ENCODE measurements at regions not wholly inside any gene's neighbourhood (a gene's known extent, or its start where the extent isn't known, plus 50 kb on each side); places are given as distances from the start of the nearest gene placed in this dataset.

DNA sequence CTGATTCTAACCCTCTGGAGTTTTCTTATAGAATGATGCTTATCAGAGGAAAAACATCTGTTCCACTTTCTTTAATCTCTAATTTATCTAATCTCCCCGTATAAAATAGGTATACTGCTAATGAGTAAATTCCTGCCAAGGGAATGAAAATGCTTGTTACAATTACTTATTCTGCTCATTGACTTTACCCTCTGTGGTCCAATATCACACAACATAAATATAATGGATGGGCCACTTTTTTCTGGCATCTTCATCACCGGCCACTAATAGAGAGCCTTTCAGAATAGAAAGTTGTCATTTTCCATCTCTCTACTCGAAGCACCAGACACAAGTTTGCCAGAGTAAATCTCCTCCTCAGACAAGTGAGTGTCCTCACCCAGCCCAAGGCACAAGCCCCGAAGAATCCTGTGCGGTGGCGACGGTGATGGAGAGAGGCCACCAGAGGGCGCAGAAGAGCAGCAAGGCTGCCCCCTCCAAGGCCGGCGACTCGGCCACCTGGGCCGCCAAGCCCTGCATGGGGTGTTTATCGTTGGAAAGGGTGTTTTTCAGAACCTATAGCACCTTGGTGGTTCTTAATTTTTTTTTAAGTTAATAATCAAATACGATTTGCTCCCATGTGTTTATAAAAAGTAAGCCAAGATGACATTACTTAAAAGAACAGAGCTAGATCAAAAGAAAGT, 212.9 kb upstream of the ARID1B start:
- Histone ChIP-seq H3K27me3 (no peaks in the 10 kb centered on the region), H3K27ac (peak overlapping the region in 1 of 5 donors; percentile 16), H3K9me3 (peaks cover 0 to 9% (median 2%) of the 10 kb centered on the region in 4 donors), H3K36me3 (no peaks in the 10 kb centered on the region), H3K4me1 (peaks cover 0 to 13% (median 6%) of the 10 kb centered on the region in 4 donors), H3K4me3 (no peak overlapping the region)
- peak; percentile 87 to 92 for DNase-seq
- 2 to 8% (median 4%) methylated on average over 10 to 14 of the region's 14 CpGs for WGBS, 5 donors
- TF ChIP-seq POLR2AphosphoS5 (IDR thresholded peaks at IDR 0.05) (peak in 2 of 3 donors; percentile 17 to 58), EP300 (IDR thresholded peaks at IDR 0.05) (no peak)
- TF ChIP-seq, protein P1, sequence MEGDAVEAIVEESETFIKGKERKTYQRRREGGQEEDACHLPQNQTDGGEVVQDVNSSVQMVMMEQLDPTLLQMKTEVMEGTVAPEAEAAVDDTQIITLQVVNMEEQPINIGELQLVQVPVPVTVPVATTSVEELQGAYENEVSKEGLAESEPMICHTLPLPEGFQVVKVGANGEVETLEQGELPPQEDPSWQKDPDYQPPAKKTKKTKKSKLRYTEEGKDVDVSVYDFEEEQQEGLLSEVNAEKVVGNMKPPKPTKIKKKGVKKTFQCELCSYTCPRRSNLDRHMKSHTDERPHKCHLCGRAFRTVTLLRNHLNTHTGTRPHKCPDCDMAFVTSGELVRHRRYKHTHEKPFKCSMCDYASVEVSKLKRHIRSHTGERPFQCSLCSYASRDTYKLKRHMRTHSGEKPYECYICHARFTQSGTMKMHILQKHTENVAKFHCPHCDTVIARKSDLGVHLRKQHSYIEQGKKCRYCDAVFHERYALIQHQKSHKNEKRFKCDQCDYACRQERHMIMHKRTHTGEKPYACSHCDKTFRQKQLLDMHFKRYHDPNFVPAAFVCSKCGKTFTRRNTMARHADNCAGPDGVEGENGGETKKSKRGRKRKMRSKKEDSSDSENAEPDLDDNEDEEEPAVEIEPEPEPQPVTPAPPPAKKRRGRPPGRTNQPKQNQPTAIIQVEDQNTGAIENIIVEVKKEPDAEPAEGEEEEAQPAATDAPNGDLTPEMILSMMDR (IDR thresholded peaks at IDR 0.05), result peak in 5 of 7 experiments; percentile 86 to 93 (median 91)
- intact Hi-C loops (cut with DNase I; ENCODE audit: low total_unique reads), result loop anchor here (10.0 kb wide), 2 partner anchors 131 to 201 kb away; no protein-coding TSS in a partner anchor

GRCh38 chr6:156563714-156564113, 213.5 kb upstream of the ARID1B start:
- intact Hi-C loops (cut with DNase I; ENCODE audit: low total_unique reads), result loop anchor here (10.0 kb wide), 2 partner anchors 131 to 201 kb away; no protein-coding TSS in a partner anchor
- Histone ChIP-seq H3K4me3 (no peak overlapping the region), H3K36me3 (no peaks in the 10 kb centered on the region), H3K9me3 (peaks cover 0 to 9% (median 2%) of the 10 kb centered on the region in 4 donors), H3K27ac (peak overlapping the region in 1 of 5 donors; percentile 16), H3K27me3 (no peaks in the 10 kb centered on the region), H3K4me1 (peaks cover 0 to 13% (median 6%) of the 10 kb centered on the region in 4 donors)
- peak in 1 of 2 donors; percentile 65 for DNase-seq
- WGBS, 5 donors, result 28 to 32% (median 30%) methylated on average over 9 of the region's 9 CpGs
- TF ChIP-seq POLR2A (IDR thresholded peaks at IDR 0.05) (no peak), POLR2AphosphoS5 (IDR thresholded peaks at IDR 0.05) (peak in 1 of 3 donors; percentile 9), EP300 (IDR thresholded peaks at IDR 0.05) (no peak)
- TF ChIP-seq, protein P1 (IDR thresholded peaks at IDR 0.05), result no peak

GRCh38 chr6:156562636-156563035, 214.5 kb upstream of the ARID1B start:
- DNase-seq, result no peak
- TF ChIP-seq EP300 (IDR thresholded peaks at IDR 0.05) (no peak), POLR2A (IDR thresholded peaks at IDR 0.05) (no peak), POLR2AphosphoS5 (IDR thresholded peaks at IDR 0.05) (no peak)
- TF ChIP-seq, protein P1 (IDR thresholded peaks at IDR 0.05), result no peak
- no peaks in the 10 kb centered on the region for H3K27me3 ChIP-seq
- H3K4me1 ChIP-seq, result peaks cover 0 to 16% (median 7%) of the 10 kb centered on the region in 4 donors
- peaks cover 0 to 9% (median 2%) of the 10 kb centered on the region in 4 donors for H3K9me3 ChIP-seq
- no peaks in the 10 kb centered on the region for H3K36me3 ChIP-seq
- H3K27ac ChIP-seq, result no peak overlapping the region
- 88 to 96% (median 96%) methylated on average over 6 to 9 of the region's 9 CpGs for WGBS, 5 donors
- H3K4me3 ChIP-seq, result no peak overlapping the region
- intact Hi-C loops (cut with DNase I; ENCODE audit: low total_unique reads), result loop anchor here (10.0 kb wide), 2 partner anchors 132 to 202 kb away; no protein-coding TSS in a partner anchor

DNA sequence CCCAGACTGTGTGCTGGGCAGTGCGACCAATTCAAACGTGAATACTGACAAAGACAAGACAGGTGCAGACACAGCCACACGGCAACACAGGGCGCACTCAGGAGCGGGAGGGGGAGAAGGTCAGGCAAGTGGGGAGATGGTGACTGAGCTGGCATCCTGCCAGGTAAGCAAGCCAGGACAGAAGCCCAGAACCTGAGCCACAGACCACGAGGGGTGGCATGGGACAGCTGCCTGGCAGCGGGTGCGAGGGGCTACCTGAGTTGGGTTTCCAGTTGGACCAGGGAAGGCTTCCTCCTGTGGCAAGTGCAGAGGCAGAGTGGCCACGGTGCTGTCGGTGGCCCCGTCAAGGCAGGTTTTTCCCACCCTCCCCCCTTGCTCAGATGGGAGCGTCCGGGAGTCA, 215.2 kb upstream of the ARID1B start:
- TF ChIP-seq, protein P1 (IDR thresholded peaks at IDR 0.05), result no peak
- TF ChIP-seq EP300 (IDR thresholded peaks at IDR 0.05), result no peak
- TF ChIP-seq POLR2AphosphoS5 (IDR thresholded peaks at IDR 0.05), result no peak
- TF ChIP-seq POLR2A (IDR thresholded peaks at IDR 0.05), result no peak
- H3K9me3 ChIP-seq, result peaks cover 0 to 9% (median 2%) of the 10 kb centered on the region in 4 donors
- intact Hi-C loops (cut with DNase I; ENCODE audit: low total_unique reads), result loop anchor here (10.0 kb wide), 2 partner anchors 133 to 203 kb away; no protein-coding TSS in a partner anchor
- H3K4me1 ChIP-seq, result peaks cover 0 to 22% (median 9%) of the 10 kb centered on the region in 4 donors
- H3K27me3 ChIP-seq, result no peaks in the 10 kb centered on the region
- no peak overlapping the region for H3K27ac ChIP-seq
- WGBS, 5 donors, result 83 to 93% (median 89%) methylated on average over 11 to 13 of the region's 13 CpGs
- DNase-seq, result no peak
- no peaks in the 10 kb centered on the region for H3K36me3 ChIP-seq
- H3K4me3 ChIP-seq, result no peak overlapping the region

All from stomach (tissue), 8 donors.